Esophagus muscularis mucosa (tissue), 4 donors: ENCODE measurements at regions not wholly inside any gene's neighbourhood (a gene's known extent, or its start where the extent isn't known, plus 50 kb on each side); places are given as distances from the start of the nearest gene placed in this dataset.
A peak's percentile ranks its signal among the peaks of the same experiment; 100 is the strongest.

Source experiments
- DNase-seq: peaks from one replicate; pipeline ENCODE4 v3.0.0-alpha.2; 2017; ENCODE audit errors: extremely low spot score
- H3K27ac ChIP-seq, 4 donors: fragments of 200-600 bp; sonication (generic); replicated peaks in 1 of 4; 1 replicate in 3 of 4; 2 replicates in 1 of 4; pipeline ENCODE4 v1.5.1; 2016 to 2019; ENCODE audit warnings: mild to moderate bottlenecking in 1 of 4
- H3K27me3 ChIP-seq, 4 donors: fragments of 200-600 bp; sonication (generic); one replicate each; pipeline versions ENCODE4 v1.5.1 to v1.6.0; 2016 to 2019
- H3K36me3 ChIP-seq, 4 donors: fragments of 200-600 bp; sonication (generic); one replicate each; pipeline ENCODE4 v1.5.1; 2016 to 2019
- H3K4me1 ChIP-seq, 4 donors: fragments of 200-600 bp; sonication (generic); one replicate each; pipeline ENCODE4 v1.5.1; 2016 to 2019
- H3K4me3 ChIP-seq, 4 donors: fragments of 200-600 bp; sonication (generic); 1 replicate in 2 of 4; 2 replicates in 2 of 4; pipeline ENCODE4 v1.5.1; 2016 to 2019; ENCODE audit warnings: mild to moderate bottlenecking in 4 of 4, moderate library complexity in 1 of 4
- H3K9me3 ChIP-seq, 4 donors: fragments of 200-600 bp; sonication (generic); 1 replicate in 3 of 4; 2 replicates in 1 of 4; pipeline ENCODE4 v1.5.1; 2016 to 2019
- CTCF ChIP-seq, 3 experiments: fragments of 200-600 bp in 2 of 3; fragments of 450-650 bp in 1 of 3; sonication (generic) in 2 of 3; IDR thresholded peaks; one replicate each; pipeline ENCODE4 v1.5.1; 2017 to 2019; ENCODE audit warnings: antibody characterized with exemption in 3 of 3, mild to moderate bottlenecking in 2 of 3, moderate library complexity in 1 of 3
- EP300 ChIP-seq: sonication (generic); formaldehyde crosslinking; IDR thresholded peaks from one replicate; pipeline ENCODE4 v1.6.1; 2017; ENCODE audit warnings: antibody characterized with exemption
- POLR2A ChIP-seq: fragments of 450-650 bp; IDR thresholded peaks from one replicate; pipeline ENCODE4 v1.6.1; 2017; ENCODE audit warnings: antibody characterized with exemption, moderate library complexity, mild to moderate bottlenecking, low read depth
- POLR2AphosphoS5 ChIP-seq, 2 donors: sonication (generic); formaldehyde crosslinking; IDR thresholded peaks; one replicate each; pipeline ENCODE4 v1.6.1; 2017; ENCODE audit warnings: antibody characterized with exemption in 2 of 2
- WGBS: methylation state at CpG from one replicate; pipeline ENCODE4 v1.1.5; 2018; 5-methylcytosine and 5-hydroxymethylcytosine counted together
- intact Hi-C: fragments of 100-400 bp; cut with DNase I; formaldehyde crosslinking; loops from one replicate; pipeline ENCODE4 v1.15.1; 2023

GRCh38 chr4:24472161-24472510 is 112.2 kb downstream of the DHX15 start:
- peaks cover 0 to 16% (median 0%) of the 10 kb centered on the region in 4 donors for H3K27me3 ChIP-seq
- intact Hi-C loops = loop anchor here (10.0 kb wide), 1 partner anchor 323 kb away; the partner anchor contains the start of gene SOD3
- WGBS = under 1% methylated on average over 21 of the region's 21 CpGs
- TF ChIP-seq POLR2AphosphoS5 (IDR thresholded peaks at IDR 0.05) = no peak
- TF ChIP-seq CTCF (IDR thresholded peaks at IDR 0.05) = no peak
- no peak for TF ChIP-seq POLR2A
- TF ChIP-seq EP300 = no peak
- no peaks in the 10 kb centered on the region for H3K9me3 ChIP-seq
- peak overlapping the region; percentile 81 to 94 (median 88) for H3K27ac ChIP-seq
- peak overlapping the region; percentile 68 to 81 (median 72) for H3K4me3 ChIP-seq
- no peaks in the 10 kb centered on the region for H3K36me3 ChIP-seq
- no peak for DNase-seq
- peaks cover 16 to 60% (median 54%) of the 10 kb centered on the region in 4 donors for H3K4me1 ChIP-seq

GRCh38 chr4:24471486-24472160 is 112.7 kb downstream of the DHX15 start:
- Histone ChIP-seq H3K9me3 (no peaks in the 10 kb centered on the region), H3K4me3 (peak overlapping the region; percentile 68 to 81 (median 72)), H3K27me3 (peaks cover 0 to 16% (median 0%) of the 10 kb centered on the region in 4 donors), H3K4me1 (peaks cover 16 to 61% (median 56%) of the 10 kb centered on the region in 4 donors), H3K36me3 (no peaks in the 10 kb centered on the region), H3K27ac (peak overlapping the region; percentile 81 to 94 (median 88))
- no peak for DNase-seq
- TF ChIP-seq EP300 = no peak
- no peak for TF ChIP-seq POLR2AphosphoS5 (IDR thresholded peaks at IDR 0.05)
- no peak for TF ChIP-seq CTCF (IDR thresholded peaks at IDR 0.05)
- no peak for TF ChIP-seq POLR2A
- intact Hi-C loops = loop anchor here (10.0 kb wide), 1 partner anchor 323 kb away; the partner anchor contains the start of gene SOD3
- WGBS = 2% methylated on average over 34 of the region's 50 CpGs

GRCh38 chr4:24470666-24471485 is 113.5 kb downstream of the DHX15 start:
- H3K27ac ChIP-seq = peak overlapping the region; percentile 81 to 94 (median 88)
- H3K4me1 ChIP-seq = peaks cover 16 to 61% (median 56%) of the 10 kb centered on the region in 4 donors
- DNase-seq = no peak
- TF ChIP-seq POLR2A (no peak), CTCF (IDR thresholded peaks at IDR 0.05) (no peak)
- intact Hi-C loops = loop anchor here (10.0 kb wide), 1 partner anchor 324 kb away; the partner anchor contains the start of gene SOD3
- no peaks in the 10 kb centered on the region for H3K36me3 ChIP-seq
- WGBS = under 1% methylated on average over 51 of the region's 90 CpGs
- no peaks in the 10 kb centered on the region for H3K9me3 ChIP-seq
- peaks cover 0 to 16% (median 0%) of the 10 kb centered on the region in 4 donors for H3K27me3 ChIP-seq
- peak overlapping the region; percentile 68 to 81 (median 72) for H3K4me3 ChIP-seq

GRCh38 chr4:24468071-24468470 is 116.3 kb downstream of the DHX15 start:
- H3K27ac ChIP-seq = peak overlapping the region; percentile 81 to 94 (median 88)
- WGBS = 58% methylated on average over 5 of the region's 5 CpGs
- no peaks in the 10 kb centered on the region for H3K9me3 ChIP-seq
- H3K27me3 ChIP-seq = peaks cover 0 to 16% (median 0%) of the 10 kb centered on the region in 4 donors
- DNase-seq = no peak
- peak overlapping the region in 3 of 4 donors; percentile 68 to 74 (median 71) for H3K4me3 ChIP-seq
- intact Hi-C loops = no loop called here
- peaks cover 16 to 54% (median 47%) of the 10 kb centered on the region in 4 donors for H3K4me1 ChIP-seq
- no peaks in the 10 kb centered on the region for H3K36me3 ChIP-seq
- no peak for TF ChIP-seq EP300
- no peak for TF ChIP-seq CTCF (IDR thresholded peaks at IDR 0.05)
- no peak for TF ChIP-seq POLR2AphosphoS5 (IDR thresholded peaks at IDR 0.05)
- TF ChIP-seq POLR2A = no peak
